ENCODE measurements at regions not wholly inside any gene's neighbourhood (a gene's known extent, or its start where the extent isn't known, plus 50 kb on each side); places are given as distances from the start of the nearest gene placed in this dataset.

- TF ChIP-seq CTCF (IDR thresholded peaks at IDR 0.05), result no peak
- TF ChIP-seq POLR2A (IDR thresholded peaks at IDR 0.05), result no peak
- TF ChIP-seq POLR2AphosphoS5 (IDR thresholded peaks at IDR 0.05), result no peak
Measured at GRCh38 chr16:52731219-52731875, 184.4 kb upstream of the TOX3 start.
